ENCODE measurements at regions not wholly inside any gene's neighbourhood (a gene's known extent, or its start where the extent isn't known, plus 50 kb on each side); places are given as distances from the start of the nearest gene placed in this dataset.

- TF ChIP-seq CTCF (IDR thresholded peaks at IDR 0.05), result no peak
- Histone ChIP-seq H3K36me3 (no peaks in the 10 kb centered on the region), H3K4me1 (no peaks in the 10 kb centered on the region), H3K4me3 (no peak overlapping the region), H3K27ac (no peak overlapping the region), H3K9me3 (no peaks in the 10 kb centered on the region), H3K27me3 (ENCODE audit: low read depth) (no peaks in the 10 kb centered on the region)
- DNase-seq, result no peak
- intact Hi-C loops (cut with DNase I), result no loop called here
- ATAC-seq, result no peak
Measured at GRCh38 chr1:229138058-229138457, 132.9 kb upstream of the RAB4A start.

- H3K9me3 ChIP-seq, result no peaks in the 10 kb centered on the region
- TF ChIP-seq CTCF (IDR thresholded peaks at IDR 0.05), result no peak
- H3K27me3 ChIP-seq (ENCODE audit: low read depth), result no peaks in the 10 kb centered on the region
- intact Hi-C loops (cut with DNase I), result no loop called here
- H3K4me1 ChIP-seq, result no peaks in the 10 kb centered on the region
- no peak overlapping the region for H3K4me3 ChIP-seq
- DNase-seq, result no peak
- no peak overlapping the region for H3K27ac ChIP-seq
- H3K36me3 ChIP-seq, result no peaks in the 10 kb centered on the region
- ATAC-seq, result no peak
Measured at GRCh38 chr1:229139331-229140118, 131.4 kb upstream of the RAB4A start.

GRCh38 chr1:229140119-229140396, 130.9 kb upstream of the RAB4A start:
- Histone ChIP-seq H3K4me3 (no peak overlapping the region), H3K4me1 (no peaks in the 10 kb centered on the region), H3K27me3 (ENCODE audit: low read depth) (no peaks in the 10 kb centered on the region), H3K9me3 (no peaks in the 10 kb centered on the region), H3K27ac (no peak overlapping the region), H3K36me3 (no peaks in the 10 kb centered on the region)
- intact Hi-C loops (cut with DNase I), result no loop called here
- DNase-seq (no peak), ATAC-seq (no peak)
- TF ChIP-seq CTCF (IDR thresholded peaks at IDR 0.05), result no peak

DNA sequence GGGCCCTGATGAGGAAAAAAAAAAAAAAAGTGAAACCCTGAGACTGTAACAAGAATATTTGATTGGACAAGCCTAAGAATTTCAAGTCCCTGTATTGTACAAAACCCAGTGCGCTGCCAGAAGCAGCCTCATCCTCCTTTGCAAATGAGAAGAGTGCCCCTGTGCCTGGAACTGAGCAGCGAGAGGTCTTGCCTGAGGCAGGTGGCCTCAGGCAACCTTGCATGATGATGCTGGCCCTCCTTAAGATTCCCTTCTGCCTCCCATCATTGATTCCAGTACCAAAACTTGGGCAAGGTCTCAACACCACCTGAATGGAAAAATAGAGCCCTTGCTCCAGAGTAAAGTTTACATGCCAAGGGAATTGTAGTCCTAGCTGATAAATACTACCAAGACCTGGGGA, 129.6 kb upstream of the RAB4A start:
- no peaks in the 10 kb centered on the region for H3K9me3 ChIP-seq
- intact Hi-C loops (cut with DNase I), result no loop called here
- ATAC-seq (no peak), DNase-seq (no peak)
- no peak overlapping the region for H3K27ac ChIP-seq
- no peak for TF ChIP-seq CTCF (IDR thresholded peaks at IDR 0.05)
- no peak overlapping the region for H3K4me3 ChIP-seq
- H3K4me1 ChIP-seq, result no peaks in the 10 kb centered on the region
- H3K27me3 ChIP-seq (ENCODE audit: low read depth), result peaks cover 3% of the 10 kb centered on the region
- H3K36me3 ChIP-seq, result no peaks in the 10 kb centered on the region

GRCh38 chr1:229141689-229142377, 129.1 kb upstream of the RAB4A start:
- no peaks in the 10 kb centered on the region for H3K36me3 ChIP-seq
- TF ChIP-seq CTCF (IDR thresholded peaks at IDR 0.05), result no peak

More at GRCh38 chr1:229141689-229142377, 129.1 kb upstream of the RAB4A start:
- ATAC-seq (no peak), DNase-seq (no peak)
- intact Hi-C loops (cut with DNase I), result no loop called here
- Histone ChIP-seq H3K4me3 (no peak overlapping the region), H3K27ac (no peak overlapping the region), H3K9me3 (no peaks in the 10 kb centered on the region), H3K27me3 (ENCODE audit: low read depth) (peaks cover 8% of the 10 kb centered on the region), H3K4me1 (no peaks in the 10 kb centered on the region)

Measured in lower lobe of right lung (tissue), 2 donors.